Adrenal gland (tissue), 9 donors: ENCODE measurements at regions not wholly inside any gene's neighbourhood (a gene's known extent, or its start where the extent isn't known, plus 50 kb on each side); places are given as distances from the start of the nearest gene placed in this dataset.
A peak's percentile ranks its signal among the peaks of the same experiment; 100 is the strongest.

Source experiments
- DNase-seq, 7 donors: peaks; one replicate each; pipeline ENCODE4 v3.0.0-alpha.2; 2019 to 2020
- H3K27ac ChIP-seq, 5 donors: fragments of 200-600 bp; sonication (generic) in 4 of 5; 1 replicate in 3 of 5; 2 replicates in 2 of 5; pipeline versions ENCODE4 v1.5.1 to v1.8.0; 2016 to 2020; ENCODE audit warnings: mild to moderate bottlenecking in 1 of 5
- H3K27me3 ChIP-seq: fragments of 200-600 bp; 2 replicates; pipeline ENCODE4 v1.8.0; 2021
- H3K36me3 ChIP-seq, 2 donors: fragments of 200-600 bp; replicated peaks in 1 of 2; 1 replicate in 1 of 2; 2 replicates in 1 of 2; pipeline versions ENCODE4 v1.5.1 to v1.8.0; 2018 to 2022
- H3K4me1 ChIP-seq, 2 donors: fragments of 200-600 bp; replicated peaks in 1 of 2; 1 replicate in 1 of 2; 2 replicates in 1 of 2; pipeline versions ENCODE4 v1.5.1 to v1.8.0; 2018 to 2021
- H3K4me3 ChIP-seq, 4 donors: fragments of 200-600 bp; sonication (generic) in 3 of 4; one replicate each; pipeline ENCODE4 v1.5.1; 2016 to 2018
- H3K9me3 ChIP-seq, 3 donors: fragments of 200-600 bp; sonication (generic) in 1 of 3; replicated peaks in 1 of 3; 1 replicate in 2 of 3; 2 replicates in 1 of 3; pipeline versions ENCODE4 v1.5.1 to v1.8.0; 2016 to 2021
- CTCF ChIP-seq, 6 experiments: fragments of 450-650 bp in 4 of 6; fragments of 200-600 bp in 2 of 6; sonication (generic) in 1 of 6; IDR thresholded peaks; 1 replicate in 5 of 6; 2 replicates in 1 of 6; pipeline versions ENCODE4 v1.5.1 to v1.8.0; 2016 to 2021; ENCODE audit warnings: antibody characterized with exemption in 6 of 6, mild to moderate bottlenecking in 2 of 6, moderate library complexity in 1 of 6
- POLR2A ChIP-seq, 2 donors: fragments of 450-650 bp; IDR thresholded peaks; one replicate each; pipeline ENCODE4 v1.6.1; 2017; ENCODE audit warnings: antibody characterized with exemption in 2 of 2, mild to moderate bottlenecking in 2 of 2, moderate library complexity in 1 of 2
- WGBS, 4 donors: extraction: QIAGEN DNeasy Blood & Tissue Kit in 2 of 4; methylation state at CpG; one replicate each; pipeline versions ENCODE4 v1.1.5 to v1.1.7; 2013 to 2017; 5-methylcytosine and 5-hydroxymethylcytosine counted together
- intact Hi-C, 2 donors: fragments of 100-400 bp; cut with DNase I; formaldehyde crosslinking; loops; one replicate each; pipeline versions ENCODE4 v1.14.1 to v1.15.0; 2022 to 2023
- donor health status: healthy with polysubstance abuse.
- donor health status: Bipolar disorder and iron deficiency.
- donor health status: DM: yes; HTN: yes; CAD: no.
- donor health status: DM: no; HTN: no; CAD: no.
- donor health status: DM: no; HTN: no; CAD: no.

DNA sequence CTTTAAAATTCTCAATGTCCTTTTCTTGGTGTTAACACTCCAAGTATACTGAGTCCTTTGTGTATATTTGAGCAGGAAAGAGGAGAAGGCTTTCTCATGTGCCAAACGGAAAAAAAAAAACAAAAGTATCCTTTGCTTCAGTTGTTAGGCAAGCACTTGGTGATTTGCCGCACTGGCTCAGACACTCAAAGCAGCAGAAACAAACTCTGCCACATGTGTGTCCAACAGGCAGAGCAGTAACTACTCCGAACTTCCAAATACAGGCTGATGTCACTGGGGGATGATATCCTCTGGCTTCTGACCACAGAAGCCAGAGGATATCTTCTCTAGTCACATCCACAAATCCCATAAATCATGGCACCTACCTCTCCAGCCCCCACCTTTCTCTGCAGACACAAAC lies 108.0 kb upstream of the SALL3 start:
- no peaks in the 10 kb centered on the region for H3K4me1 ChIP-seq
- TF ChIP-seq POLR2A (IDR thresholded peaks at IDR 0.05) (no peak), CTCF (IDR thresholded peaks at IDR 0.05) (no peak)
- no peaks in the 10 kb centered on the region for H3K36me3 ChIP-seq
- H3K27ac ChIP-seq, result no peak overlapping the region
- peaks cover 13% of the 10 kb centered on the region for H3K27me3 ChIP-seq
- no peak overlapping the region for H3K4me3 ChIP-seq
- no peak for DNase-seq
- no peaks in the 10 kb centered on the region for H3K9me3 ChIP-seq
- WGBS, 4 donors, result 46 to 58% (median 54%) methylated on average over 3 of the region's 3 CpGs
- intact Hi-C loops, result no loop called here

DNA sequence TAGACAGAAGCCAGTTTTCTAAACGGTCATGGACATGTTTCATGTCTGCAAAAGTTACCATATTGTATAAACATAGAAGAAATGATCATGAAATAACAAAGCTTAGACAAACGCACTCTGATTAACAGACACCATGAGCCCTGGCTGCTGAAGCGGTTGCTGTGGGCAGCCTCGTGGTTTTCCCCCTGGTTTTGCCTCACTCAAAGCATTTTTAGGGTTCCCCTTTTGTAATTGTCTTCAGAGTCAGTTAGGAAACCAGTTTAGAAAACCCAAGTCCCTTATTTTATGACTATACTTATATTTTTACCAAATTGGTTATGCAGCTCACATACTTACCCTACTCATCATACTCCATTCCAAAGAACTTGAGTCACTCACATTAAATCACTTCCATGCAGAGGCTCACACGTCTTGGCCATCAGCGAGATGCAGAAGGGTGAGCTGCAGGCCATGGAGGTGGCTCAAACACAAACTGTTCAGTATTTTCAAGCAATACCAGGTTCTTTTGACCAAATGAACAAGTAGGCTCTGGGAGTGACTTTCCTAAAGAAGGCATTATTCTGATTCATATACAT lies 105.6 kb upstream of the SALL3 start:
- 58 to 72% (median 60%) methylated on average over 6 of the region's 6 CpGs for WGBS, 4 donors
- Histone ChIP-seq H3K27me3 (peaks cover 13% of the 10 kb centered on the region), H3K4me3 (no peak overlapping the region), H3K4me1 (no peaks in the 10 kb centered on the region), H3K9me3 (no peaks in the 10 kb centered on the region), H3K36me3 (no peaks in the 10 kb centered on the region), H3K27ac (no peak overlapping the region)
- TF ChIP-seq POLR2A (IDR thresholded peaks at IDR 0.05), result no peak
- intact Hi-C loops, result no loop called here
- DNase-seq, result no peak

- H3K4me3 ChIP-seq, result no peak overlapping the region
- H3K4me1 ChIP-seq, result no peaks in the 10 kb centered on the region
- no peak overlapping the region for H3K27ac ChIP-seq
- intact Hi-C loops, result loop anchor here in 1 of 2 donors (5.0 kb wide), 1 partner anchor 372 kb away; no protein-coding TSS in a partner anchor
- DNase-seq, result peak; percentile 35 to 66 (median 48)
- TF ChIP-seq POLR2A (IDR thresholded peaks at IDR 0.05), result no peak
- peak; percentile 27 to 59 (median 52) for TF ChIP-seq CTCF (IDR thresholded peaks at IDR 0.05)
- H3K27me3 ChIP-seq, result peaks cover 13% of the 10 kb centered on the region
- no peaks in the 10 kb centered on the region for H3K36me3 ChIP-seq
- 48 to 54% (median 51%) methylated on average over 11 of the region's 11 CpGs for WGBS, 4 donors
- no peaks in the 10 kb centered on the region for H3K9me3 ChIP-seq
Measured at GRCh38 chr18:78875016-78875777, 104.4 kb upstream of the SALL3 start.

GRCh38 chr18:78875778-78876650 lies 103.6 kb upstream of the SALL3 start:
- Histone ChIP-seq H3K36me3 (no peaks in the 10 kb centered on the region), H3K4me1 (no peaks in the 10 kb centered on the region), H3K9me3 (no peaks in the 10 kb centered on the region), H3K27ac (no peak overlapping the region), H3K27me3 (peaks cover 13% of the 10 kb centered on the region), H3K4me3 (no peak overlapping the region)
- no peak for DNase-seq
- no peak for TF ChIP-seq POLR2A (IDR thresholded peaks at IDR 0.05)
- no peak for TF ChIP-seq CTCF (IDR thresholded peaks at IDR 0.05)
- intact Hi-C loops, result loop anchor here in 1 of 2 donors (5.0 kb wide), 1 partner anchor 371 kb away; no protein-coding TSS in a partner anchor
- 79 to 83% (median 81%) methylated on average over 20 to 26 of the region's 26 CpGs for WGBS, 4 donors
